ENCODE measurements at regions not wholly inside any gene's neighbourhood (a gene's known extent, or its start where the extent isn't known, plus 50 kb on each side); places are given as distances from the start of the nearest gene placed in this dataset.

- TF ChIP-seq CTCF (IDR thresholded peaks at IDR 0.05; ENCODE audit: low read depth, low read length, missing input control) (no peak), RAD21 (IDR thresholded peaks at IDR 0.05) (no peak), GABPA (IDR thresholded peaks at IDR 0.05 in 1 of 2, conservative IDR thresholded peaks at IDR 0.05 in 1 of 2) (no peak), JUND (IDR thresholded peaks at IDR 0.05) (no peak), EGR1 (IDR thresholded peaks at IDR 0.05; ENCODE audit: low read depth in 2 of 2) (no peak), HNF4G (IDR thresholded peaks at IDR 0.05) (no peak), YY1 (IDR thresholded peaks at IDR 0.05) (no peak), MAX (IDR thresholded peaks at IDR 0.05) (no peak), TAF1 (conservative IDR thresholded peaks at IDR 0.05) (no peak), RXRA (IDR thresholded peaks at IDR 0.05) (no peak), FOXA1 (IDR thresholded peaks at IDR 0.05) (no peak), SP1 (IDR thresholded peaks at IDR 0.05) (no peak)
- TF ChIP-seq, protein P1, sequence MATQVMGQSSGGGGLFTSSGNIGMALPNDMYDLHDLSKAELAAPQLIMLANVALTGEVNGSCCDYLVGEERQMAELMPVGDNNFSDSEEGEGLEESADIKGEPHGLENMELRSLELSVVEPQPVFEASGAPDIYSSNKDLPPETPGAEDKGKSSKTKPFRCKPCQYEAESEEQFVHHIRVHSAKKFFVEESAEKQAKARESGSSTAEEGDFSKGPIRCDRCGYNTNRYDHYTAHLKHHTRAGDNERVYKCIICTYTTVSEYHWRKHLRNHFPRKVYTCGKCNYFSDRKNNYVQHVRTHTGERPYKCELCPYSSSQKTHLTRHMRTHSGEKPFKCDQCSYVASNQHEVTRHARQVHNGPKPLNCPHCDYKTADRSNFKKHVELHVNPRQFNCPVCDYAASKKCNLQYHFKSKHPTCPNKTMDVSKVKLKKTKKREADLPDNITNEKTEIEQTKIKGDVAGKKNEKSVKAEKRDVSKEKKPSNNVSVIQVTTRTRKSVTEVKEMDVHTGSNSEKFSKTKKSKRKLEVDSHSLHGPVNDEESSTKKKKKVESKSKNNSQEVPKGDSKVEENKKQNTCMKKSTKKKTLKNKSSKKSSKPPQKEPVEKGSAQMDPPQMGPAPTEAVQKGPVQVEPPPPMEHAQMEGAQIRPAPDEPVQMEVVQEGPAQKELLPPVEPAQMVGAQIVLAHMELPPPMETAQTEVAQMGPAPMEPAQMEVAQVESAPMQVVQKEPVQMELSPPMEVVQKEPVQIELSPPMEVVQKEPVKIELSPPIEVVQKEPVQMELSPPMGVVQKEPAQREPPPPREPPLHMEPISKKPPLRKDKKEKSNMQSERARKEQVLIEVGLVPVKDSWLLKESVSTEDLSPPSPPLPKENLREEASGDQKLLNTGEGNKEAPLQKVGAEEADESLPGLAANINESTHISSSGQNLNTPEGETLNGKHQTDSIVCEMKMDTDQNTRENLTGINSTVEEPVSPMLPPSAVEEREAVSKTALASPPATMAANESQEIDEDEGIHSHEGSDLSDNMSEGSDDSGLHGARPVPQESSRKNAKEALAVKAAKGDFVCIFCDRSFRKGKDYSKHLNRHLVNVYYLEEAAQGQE (IDR thresholded peaks at IDR 0.05): no peak
- TF ChIP-seq, protein P2, sequence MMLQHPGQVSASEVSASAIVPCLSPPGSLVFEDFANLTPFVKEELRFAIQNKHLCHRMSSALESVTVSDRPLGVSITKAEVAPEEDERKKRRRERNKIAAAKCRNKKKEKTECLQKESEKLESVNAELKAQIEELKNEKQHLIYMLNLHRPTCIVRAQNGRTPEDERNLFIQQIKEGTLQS (IDR thresholded peaks at IDR 0.05): no peak
Measured at GRCh38 chr18:60966876-60967275, 366.4 kb upstream of the CDH20 start.
